ENCODE measurements at regions not wholly inside any gene's neighbourhood (a gene's known extent, or its start where the extent isn't known, plus 50 kb on each side); places are given as distances from the start of the nearest gene placed in this dataset.
A peak's percentile ranks its signal among the peaks of the same experiment; 100 is the strongest.
"Not testable (repeated sequence)": the region's sequence is repeated elsewhere in the genome, so short reads cannot be mapped to it uniquely, and the experiment has no call there.

DNA sequence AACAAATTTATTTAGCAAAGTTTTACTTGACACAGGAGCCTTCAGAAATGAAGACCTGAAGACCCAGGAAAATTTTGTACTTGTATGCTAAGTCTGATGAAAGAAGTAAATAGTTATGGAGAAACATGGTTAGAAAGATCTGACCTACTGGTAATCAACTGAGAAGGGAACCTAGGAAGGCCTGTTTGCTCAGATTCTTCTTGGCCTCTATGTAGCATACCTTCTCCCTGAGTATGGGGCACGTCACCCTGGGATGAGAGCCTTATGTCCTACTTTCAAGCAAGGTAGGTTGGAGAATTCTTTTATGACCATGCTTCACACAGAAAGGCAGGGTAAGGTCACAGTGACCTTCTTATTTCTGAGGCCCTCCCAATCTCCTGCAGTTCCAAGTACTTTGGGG lies 178.6 kb upstream of the CREB1 start:
- FAIRE-seq (no peak), DNase-seq (ENCODE audit: low spot score in 2 of 2) (no peak)

DNA sequence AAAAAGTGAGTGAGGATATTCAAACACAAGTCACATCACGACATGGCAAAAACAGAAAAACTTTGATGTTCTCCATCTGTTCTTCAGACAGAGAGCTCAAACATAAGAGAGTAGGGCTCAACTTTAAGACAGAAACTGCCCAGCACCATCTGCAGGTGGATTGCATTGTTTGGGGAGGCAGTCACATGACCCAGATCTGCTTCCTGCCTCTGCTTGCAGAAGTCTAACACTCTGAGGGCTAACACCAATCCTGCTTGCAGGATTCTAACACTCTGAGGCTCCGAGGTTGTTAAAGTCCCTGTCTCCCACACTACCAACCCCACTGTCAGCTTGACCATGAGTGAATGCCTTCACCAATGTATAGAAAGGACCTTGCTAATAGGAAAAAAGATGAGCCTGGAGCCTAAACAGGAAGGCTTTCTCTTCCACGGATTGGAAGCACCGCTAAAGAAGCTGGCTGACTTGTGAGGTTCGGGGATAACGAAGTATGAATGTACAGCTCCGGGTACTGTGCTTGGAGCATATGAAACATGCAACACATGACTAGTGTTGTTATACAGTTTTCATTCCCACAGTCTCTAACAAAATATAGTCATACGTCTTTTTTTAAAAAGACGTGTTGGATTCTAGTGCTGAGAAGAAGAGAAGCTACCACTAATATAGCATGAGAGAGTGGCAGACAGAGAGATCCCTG lies 176.6 kb upstream of the CREB1 start:
- DNase-seq (ENCODE audit: low spot score in 2 of 2) (peak in 1 of 2 donors; percentile 14), FAIRE-seq (no peak)

DNA sequence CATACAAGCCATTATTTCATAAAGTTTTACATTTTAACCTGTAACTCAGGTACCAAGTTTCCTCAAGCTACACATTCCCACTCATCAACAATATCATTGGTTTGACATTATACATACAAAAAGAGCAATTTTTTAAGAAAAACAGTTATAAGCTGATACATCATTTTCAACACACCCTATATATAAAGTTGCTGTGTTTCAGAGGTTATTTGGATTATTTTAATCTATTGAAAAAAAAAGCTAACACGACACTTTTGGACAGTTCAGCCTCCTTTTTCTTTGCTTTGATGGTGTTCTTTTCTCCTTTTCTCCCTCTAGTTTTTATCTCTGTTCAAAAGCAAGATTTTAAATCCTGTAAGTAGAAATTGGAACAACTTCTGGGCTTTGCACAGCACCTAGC lies 175.9 kb upstream of the CREB1 start:
- FAIRE-seq, result no peak
- DNase-seq (ENCODE audit: low spot score in 2 of 2), result no peak

DNA sequence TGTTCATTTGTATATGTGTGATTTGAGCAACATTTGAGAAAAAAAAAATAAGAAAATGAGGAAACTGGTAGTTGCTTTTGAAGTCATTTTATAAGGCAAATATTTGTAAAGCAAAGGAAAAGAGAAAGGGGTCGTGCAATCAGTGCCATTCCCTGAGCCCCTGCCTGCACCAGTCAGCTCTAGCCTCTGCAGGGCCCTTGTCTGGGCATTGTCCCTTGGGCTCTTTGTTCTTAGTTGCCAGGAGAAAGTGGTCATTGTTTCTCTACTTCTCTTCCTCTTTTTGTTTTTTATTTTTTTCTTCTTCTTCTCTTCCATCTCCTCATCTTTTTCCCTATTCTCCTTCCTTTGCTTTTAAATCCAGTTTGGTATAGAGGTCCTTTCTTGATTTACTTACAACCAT lies 175.3 kb upstream of the CREB1 start:
- no peak for FAIRE-seq
- no peak for DNase-seq (ENCODE audit: low spot score in 2 of 2)

DNA sequence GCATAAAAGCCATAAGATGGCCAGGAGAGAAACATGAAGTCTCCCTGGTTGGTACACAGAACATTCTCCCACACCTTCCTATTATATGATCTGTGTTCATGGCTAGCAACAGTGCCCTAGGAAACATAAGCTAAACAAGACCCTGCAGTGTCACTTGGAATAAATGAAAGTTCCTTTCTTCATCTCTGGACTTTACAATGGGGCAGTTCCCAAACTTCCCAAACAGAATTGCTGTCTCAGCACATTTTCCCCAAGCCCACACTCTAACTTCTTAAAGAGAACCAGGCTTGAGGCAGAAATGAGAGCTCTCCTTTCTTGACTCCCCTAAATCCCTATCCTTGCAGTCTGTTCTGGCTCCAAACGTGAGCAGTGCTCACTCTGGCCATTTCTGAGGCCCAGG lies 173.2 kb upstream of the CREB1 start:
- FAIRE-seq (no peak), DNase-seq (ENCODE audit: low spot score in 2 of 2) (no peak)

DNA sequence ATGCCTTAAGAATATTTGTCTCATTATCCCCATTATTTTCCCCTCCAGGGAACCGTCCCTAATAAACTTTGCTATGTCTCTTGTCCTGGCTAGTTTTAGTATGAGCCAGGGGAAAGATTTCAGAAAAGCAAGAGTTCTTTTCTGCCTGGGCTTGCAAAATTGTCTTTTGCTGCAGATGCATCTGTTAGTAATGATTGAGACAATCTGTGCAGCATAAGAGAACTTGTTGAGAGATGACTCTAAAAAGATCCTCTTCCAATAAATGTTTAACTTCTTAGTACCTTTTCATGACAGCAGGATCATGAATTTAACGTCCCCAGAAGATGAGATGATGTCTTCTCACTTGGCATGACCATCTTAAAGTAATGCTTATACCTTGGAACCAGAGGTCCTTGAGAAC lies 172.5 kb upstream of the CREB1 start:
- no peak for DNase-seq (ENCODE audit: low spot score in 2 of 2)
- no peak for FAIRE-seq

DNA sequence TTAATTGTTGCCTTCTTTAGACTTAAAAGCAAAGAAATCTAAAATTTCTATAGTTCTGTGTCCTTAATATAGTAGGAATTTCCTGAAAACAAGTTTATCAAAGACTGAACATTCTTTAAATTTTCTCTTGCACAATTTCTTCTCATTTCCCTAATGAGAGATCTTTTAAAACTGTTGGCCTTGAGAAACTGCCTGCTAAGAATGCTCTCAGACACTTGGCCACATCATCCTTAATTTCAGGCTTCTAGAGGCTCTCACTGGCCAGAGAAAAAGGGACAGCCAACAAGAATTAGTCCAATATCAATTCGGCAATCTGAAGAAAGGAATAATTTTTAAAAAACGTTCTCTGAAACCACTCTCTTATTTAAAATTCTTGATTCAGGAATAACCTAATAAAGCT lies 167.0 kb upstream of the CREB1 start:
- no peak for DNase-seq (ENCODE audit: low spot score in 2 of 2)
- FAIRE-seq, result no peak

DNA sequence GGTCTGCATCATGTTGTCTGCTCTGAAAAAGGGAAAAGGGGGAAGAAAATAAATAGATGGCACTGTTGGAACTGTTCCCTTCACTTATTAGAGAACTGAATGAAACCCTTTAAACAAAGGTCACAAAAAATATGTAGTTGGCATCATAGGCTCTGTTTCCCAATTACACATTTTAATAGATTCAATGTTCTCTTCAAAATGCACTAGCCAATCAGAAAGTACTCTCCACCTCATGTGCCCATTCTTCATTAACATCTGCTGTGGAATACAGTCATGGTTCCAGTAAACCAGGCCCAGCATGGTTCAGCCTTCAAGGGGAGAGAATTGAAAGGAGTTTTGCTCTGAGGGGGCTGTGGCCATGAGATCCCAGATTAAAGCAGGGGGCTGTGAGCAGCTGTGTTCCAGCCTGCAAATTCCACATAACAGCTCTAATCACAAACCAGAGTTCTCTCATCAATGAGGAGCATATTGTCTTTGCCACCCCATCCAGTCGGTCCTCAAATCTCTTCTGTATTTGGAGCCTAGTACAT lies 165.9 kb upstream of the CREB1 start:
- DNase-seq (ENCODE audit: low spot score in 2 of 2), result no peak
- no peak for FAIRE-seq

DNA sequence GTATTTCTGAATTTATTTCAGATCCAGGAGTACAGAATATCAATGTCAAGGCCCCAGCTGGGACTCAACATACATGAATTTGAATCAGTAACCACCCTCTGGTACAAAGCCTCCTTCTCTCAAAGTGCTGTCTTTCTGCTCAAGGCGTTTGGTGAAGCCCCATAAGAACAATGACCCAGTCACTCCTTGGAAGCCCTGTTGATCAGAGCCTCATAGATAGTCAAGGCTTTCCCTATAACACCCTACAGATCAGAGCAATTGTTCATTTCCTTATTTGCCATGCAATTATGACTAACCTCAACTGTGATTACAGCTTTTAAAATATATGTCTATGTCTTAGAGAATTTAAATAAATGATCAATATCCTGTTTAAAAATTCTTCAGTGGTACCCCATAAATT lies 159.1 kb upstream of the CREB1 start:
- FAIRE-seq, result no peak
- no peak for DNase-seq (ENCODE audit: low spot score in 2 of 2)

DNA sequence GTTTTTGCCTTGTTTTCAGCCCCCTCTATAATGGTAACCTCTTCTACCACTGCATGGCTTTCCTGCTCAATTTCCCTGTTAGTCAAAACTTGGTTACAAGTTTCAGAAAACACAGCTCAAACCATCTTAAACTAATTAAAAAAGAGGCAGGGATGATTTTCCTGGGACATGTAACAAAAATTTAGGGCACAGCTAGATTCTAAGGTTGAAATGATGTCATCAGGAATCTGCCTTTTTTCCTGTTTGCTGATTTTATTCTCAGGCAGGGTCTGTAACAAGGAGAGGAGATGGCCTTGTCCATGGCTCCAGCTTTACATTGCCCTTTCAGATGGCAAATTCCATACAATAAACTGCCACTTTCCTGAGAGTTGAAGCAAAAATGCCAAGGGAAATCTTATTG lies 157.9 kb upstream of the CREB1 start:
- FAIRE-seq (no peak), DNase-seq (ENCODE audit: low spot score in 2 of 2) (no peak)

DNA sequence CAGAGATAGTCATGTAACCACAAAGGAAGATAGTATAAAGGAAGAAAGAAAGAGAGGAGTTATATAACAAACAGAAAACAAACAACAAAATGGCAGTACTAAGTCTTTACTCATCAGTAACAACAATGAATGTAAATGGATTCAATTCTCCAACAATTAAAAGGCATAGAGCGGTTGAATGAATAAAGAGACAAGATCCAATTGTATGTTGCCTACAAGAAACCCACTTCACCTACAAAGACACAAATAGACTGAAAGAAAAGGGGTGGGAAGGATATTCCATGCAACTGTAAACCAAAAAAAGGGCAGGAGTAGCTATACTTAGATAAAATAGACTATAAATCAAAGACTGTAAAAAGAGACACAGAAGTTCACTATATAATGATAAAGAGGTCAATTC lies 157.3 kb upstream of the CREB1 start:
- no peak for DNase-seq (ENCODE audit: low spot score in 2 of 2)
- no peak for FAIRE-seq

DNA sequence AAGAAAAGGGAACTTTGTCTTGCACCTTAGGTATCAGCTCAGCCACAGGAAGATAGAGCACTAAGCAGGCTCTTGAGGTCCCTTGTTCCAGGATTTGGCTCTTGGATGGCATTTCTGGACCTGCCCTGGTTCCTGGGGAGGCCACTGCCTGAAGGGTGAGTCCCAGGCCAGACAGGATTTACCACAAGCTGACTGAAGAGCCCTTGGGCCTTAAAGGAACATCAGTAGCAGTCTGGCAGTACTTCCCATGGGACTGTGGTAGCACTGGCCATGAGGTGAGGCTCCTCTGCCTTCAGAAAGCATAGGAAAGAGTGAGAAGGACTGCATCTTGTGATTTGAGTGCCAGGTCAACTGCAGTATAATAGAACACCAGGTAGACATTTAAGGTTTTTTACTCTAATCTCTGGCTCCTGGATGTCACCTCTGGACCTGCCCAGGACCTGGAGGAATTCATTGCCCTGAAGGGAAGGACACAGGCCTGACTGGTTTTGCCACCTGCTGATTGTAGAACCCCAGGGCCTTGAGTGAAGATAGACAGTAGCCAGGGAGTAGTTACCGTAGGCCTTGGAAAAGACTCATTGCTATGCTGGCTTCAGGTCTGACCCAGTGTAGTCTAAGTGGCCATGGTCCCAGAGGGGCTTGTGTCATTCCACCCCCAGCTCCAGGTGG lies 154.4 kb upstream of the CREB1 start:
- FAIRE-seq (no peak), DNase-seq (ENCODE audit: low spot score in 2 of 2) (no peak)

DNA sequence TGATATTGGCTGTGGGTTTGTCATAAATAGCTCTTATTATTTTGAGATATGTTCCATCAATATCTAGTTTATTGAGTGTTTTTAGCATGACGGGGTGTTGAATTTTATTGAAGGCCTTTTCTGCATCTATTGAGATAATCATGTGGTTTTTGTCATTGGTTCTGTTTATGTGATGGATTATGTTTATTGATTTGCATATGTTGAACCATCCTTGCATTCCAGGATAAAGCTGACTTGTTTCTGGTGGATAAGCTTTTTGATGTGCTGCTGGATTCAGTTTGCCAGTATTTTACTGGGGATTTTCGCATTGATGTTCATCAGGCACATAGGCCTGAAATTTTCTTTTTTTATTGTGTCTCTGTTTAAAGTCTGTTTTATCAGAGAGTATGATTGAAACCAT lies 151.1 kb upstream of the CREB1 start:
- not testable (repeated sequence) for FAIRE-seq; DNase-seq (ENCODE audit: low spot score in 2 of 2)

DNA sequence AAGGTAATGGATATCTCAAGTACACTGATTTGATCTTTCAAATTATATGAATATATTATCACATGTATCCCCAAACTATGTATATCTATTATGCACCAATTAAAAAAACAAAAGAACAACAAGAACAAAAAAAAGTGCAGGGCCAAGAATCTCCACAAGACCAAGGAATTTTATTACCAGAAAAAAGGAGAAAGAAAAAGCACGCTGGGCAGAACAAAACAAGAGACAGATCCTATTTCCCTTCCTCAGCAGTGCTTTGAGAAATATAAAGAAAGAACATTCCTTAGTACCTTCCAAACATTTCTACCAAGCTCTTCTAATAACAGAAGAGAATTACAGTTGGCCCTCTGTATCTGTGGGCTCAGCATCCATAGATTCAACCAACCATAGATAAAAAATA lies 144.7 kb upstream of the CREB1 start:
- no peak for FAIRE-seq
- DNase-seq (ENCODE audit: low spot score in 2 of 2), result no peak

DNA sequence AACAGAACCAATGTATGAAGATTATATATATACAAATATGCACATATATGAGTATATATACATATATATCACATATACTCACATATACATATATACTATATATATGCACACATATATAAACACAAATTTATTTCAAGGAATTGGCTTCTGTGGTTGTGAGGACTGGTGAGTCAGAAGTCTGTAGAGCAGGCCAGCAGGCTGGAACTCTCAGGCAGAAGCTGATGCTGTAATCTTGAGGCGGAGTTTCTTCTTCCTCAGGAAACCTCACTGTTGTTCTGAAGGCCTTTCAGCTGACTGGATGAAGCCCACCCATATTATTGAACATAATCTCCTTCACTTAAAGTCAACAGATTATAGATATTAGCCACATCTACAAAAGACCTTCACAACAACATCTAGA lies 143.9 kb upstream of the CREB1 start:
- no peak for FAIRE-seq
- DNase-seq (ENCODE audit: low spot score in 2 of 2), result no peak

DNA sequence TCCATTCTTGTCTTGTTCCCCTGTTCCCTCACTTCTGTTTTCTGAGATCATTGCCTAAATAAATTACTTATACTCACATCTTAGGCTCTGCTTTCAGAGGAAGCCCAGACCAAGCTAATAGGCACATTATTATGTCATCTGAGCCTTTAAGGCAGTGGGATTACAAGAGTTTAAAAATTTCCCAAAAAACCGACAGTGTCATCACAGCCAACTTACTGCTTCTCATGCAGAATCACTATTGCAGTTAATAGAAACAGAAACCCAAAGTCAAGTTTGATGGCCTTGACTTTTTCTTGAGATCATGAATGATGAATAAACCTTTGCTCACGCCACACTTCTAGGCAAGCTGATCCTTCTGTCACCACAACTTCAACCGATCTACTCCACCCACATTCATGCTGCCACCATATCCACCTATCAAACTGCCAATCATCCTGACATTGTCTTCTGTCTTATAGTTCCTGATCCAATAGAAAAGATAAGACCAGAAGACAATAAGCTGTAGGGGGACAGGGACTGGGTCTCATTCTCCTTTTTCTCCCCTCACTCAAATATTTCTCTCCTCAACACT lies 142.7 kb upstream of the CREB1 start:
- no peak for FAIRE-seq
- no peak for DNase-seq (ENCODE audit: low spot score in 2 of 2)

DNA sequence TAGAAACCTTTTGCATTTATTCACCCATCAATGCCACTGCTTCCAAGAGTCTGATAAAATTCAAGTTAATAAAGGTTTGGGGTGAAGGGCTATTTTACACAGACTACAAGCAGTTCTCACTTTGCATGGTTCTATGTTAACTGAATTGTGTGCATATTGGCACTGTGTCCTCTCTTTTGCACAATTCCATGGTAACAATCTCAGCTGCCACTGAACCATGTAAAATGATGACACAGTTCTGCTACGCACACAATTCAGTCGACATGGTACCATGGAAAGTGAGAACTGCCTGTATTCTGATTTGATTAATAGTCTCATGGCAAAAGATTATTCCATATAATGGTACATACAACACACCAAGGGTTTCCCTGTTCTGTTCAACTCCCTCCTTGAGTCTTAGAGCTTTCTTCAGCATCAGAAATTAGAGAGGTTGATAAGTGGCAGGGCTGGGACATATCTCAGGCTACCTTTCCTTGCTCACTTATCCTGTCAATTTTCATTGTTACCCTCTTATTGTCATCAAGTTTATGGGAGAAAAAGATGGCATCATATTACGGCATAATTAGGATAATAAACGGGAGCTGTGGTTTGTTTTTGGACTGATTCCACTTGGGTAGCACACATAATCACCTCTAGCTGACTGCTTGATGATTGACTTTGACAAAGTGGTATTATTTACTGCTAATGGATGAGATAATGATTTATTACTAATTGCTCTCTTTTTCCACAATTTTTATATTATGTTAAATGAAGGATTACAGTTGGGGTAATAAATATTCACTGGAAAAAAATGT lies 139.3 kb upstream of the CREB1 start:
- DNase-seq (ENCODE audit: low spot score in 2 of 2) (no peak), FAIRE-seq (no peak)

DNA sequence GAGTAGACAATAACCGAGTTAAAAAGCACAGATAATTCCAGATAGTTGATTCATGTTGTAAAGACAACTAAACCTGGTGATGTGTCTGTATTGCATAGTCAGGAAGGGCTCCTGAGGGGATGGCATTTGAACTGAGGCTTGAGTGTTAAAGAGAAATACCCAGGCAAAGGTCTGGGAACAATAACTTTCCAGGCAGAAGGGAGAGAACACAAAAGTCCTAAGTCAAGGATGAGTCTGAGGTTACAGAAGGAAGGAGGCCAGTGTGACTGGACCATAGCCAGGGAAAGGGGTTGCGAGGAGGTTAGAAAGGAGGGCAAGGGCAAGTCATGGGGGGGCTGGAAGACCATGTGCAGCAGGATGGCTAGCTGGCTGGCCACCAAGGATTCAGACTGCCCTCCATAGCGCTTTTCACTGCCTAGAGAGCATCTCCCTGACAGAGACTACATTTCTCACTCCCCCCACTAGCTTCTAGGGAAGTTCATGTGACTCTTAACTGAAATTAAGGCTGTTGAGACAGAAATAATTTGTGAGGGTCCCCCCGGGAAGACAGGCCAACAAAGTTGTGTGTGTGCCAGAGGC lies 135.5 kb upstream of the CREB1 start:
- DNase-seq (ENCODE audit: low spot score in 2 of 2), result no peak
- FAIRE-seq, result no peak

DNA sequence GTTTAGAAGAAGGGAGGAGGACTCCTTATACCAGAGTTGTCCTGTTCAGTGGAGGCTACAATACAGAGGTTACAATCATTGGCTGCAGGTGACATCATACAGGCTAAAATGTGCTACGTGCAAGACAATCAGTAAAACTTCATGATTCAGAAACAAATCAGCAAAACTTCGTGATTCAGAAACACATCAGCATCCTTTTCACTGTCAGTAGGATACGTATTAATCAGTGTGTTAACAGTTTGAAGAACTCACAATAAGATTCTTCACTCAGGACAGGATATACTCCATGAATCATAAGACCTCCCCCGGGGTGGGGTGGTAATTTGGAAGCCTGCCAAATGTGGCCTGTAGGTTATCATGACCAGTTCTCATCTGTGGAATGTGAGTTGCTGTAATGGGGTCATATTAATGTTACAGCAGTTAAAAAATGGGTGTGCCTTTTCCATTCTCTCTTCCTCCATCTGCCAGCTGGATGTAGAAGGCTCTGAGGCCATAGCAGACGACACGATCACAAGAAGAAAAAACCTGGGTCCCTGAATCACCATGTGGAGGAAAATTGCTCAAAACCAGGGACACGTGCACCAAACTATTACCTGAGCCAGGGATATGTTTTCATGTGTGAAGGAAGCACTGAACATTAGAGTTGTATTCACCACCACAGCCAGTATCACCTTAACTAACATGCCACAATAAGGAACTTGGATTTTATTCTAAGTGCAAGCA lies 134.8 kb upstream of the CREB1 start:
- DNase-seq (ENCODE audit: low spot score in 2 of 2) (no peak), FAIRE-seq (no peak)
